Urothelium cell line (cell line): ENCODE measurements at regions not wholly inside any gene's neighbourhood (a gene's known extent, or its start where the extent isn't known, plus 50 kb on each side); places are given as distances from the start of the nearest gene placed in this dataset.

Experiments used
- DNase-seq: peaks from one replicate; pipeline ENCODE4 v3.0.0; 2011; ENCODE audit warnings: low spot score, mixed read lengths
- FAIRE-seq: peaks from 2 replicates; lab custom pipeline; 2011; peaks lifted over from hg19 to GRCh38; lab: Jason Lieb, UNC

DNA sequence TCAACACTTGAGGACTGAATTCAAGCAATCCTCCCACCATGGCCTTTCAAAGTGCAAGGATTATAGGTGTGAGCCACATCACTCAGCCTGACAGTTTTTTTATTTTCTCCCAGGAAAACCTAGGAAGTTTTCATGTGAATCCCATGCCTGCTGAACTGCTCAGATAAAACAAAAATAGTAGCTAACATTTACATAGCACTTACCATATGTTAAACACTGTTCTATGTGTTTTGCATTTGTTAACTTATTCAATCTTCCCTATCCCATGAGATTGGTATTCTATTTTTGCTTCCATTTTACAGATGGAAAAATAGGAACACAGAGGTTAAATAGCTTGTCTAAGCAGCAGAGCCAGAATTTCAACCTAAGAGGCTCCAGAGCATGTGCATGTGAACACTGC lies 157.4 kb upstream of the KCTD1 start:
- FAIRE-seq (no peak), DNase-seq (no peak)

DNA sequence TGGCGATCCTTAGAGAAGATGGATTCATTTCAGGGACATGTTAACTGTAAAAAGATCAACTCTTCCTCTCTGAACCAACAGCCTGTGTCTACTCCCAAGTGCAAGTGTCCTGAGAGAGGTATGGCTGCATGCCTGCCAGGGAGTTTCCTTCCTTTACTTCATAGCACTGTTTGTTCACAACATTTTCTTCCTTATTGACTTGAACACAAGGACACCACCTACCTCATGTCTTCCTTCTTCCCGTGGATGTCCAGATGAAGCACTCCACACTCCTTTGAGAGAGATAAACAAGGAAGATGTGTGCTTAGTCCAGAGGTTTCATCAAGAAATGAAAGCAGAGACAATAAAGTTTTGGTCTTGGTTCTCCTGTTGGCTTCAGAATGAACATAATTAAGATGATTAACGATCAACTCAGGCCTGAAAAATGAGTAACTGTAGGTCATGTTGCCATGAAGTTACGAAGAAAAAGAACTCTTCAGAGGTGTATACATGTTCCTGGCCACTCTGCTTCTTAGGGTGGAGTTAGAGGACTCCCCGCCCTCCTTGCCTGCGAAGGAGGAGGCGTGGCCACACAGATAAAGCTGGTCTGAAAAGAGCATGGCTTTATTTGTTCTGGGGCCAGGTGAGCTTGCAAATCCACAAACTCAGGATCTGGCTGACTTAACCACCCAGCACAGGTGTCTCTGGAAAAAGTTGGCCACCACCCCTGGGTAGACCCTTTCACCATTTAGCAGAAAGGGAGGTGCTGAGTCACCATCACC lies 155.0 kb upstream of the KCTD1 start:
- FAIRE-seq (no peak), DNase-seq (no peak)

DNA sequence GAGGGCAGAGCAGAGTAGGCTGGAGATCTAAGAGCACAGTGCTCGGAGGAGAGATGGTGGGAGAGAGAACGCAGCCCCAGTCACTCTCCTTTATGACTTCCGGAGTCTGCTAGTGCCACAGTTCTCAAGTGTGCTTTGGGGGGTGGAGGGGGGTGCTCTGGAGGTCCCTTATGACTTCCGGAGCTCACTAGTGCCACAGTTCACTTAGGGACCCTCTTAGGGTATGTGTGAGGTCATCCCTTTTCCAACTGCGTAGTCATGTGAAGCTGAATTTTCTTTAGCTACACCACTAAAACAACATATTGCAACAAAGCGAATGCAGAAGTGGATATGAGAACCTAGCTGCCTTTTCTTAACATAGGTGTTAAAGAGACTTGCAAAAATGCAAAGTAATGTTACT lies 153.7 kb upstream of the KCTD1 start:
- no peak for FAIRE-seq
- DNase-seq, result no peak

DNA sequence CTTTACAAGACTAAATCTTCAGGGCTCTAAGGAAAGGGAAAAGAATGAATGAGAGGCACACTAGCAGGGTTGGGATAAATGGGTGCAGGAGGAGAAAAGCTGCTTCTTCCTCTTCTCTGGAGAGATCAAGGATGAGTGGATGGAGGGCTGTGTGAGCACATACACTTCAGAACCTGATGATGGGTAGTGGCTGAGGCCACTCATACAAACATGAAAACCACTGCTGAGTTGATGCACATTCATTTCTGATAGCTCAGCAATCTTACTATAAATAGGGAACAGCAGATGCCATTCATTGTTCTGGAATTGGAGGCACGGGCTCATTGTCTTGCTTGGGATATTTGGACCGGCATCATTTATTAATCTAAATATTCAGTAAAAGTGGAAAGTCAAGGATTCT lies 152.4 kb upstream of the KCTD1 start:
- FAIRE-seq (no peak), DNase-seq (peak; percentile 4)

DNA sequence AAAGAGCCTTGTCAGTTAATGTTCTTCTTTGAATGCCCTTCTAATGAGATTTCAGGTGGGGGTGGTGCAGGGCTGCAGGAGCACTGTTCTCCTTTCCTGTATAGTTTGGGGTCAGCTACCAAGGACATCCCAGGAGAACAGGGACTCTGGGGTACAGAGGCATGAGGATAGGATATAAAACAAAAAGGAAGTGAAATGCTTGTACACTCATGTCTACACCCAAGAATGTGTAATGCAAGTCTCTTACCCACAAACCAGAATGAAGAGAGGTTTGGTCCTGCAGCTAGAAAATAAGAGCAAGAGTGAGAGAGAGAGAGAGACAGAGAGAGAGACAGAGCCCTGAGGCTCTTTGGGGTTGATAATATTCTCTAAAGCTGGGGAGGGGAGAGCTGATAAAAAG lies 151.8 kb upstream of the KCTD1 start:
- DNase-seq, result no peak
- FAIRE-seq, result no peak

DNA sequence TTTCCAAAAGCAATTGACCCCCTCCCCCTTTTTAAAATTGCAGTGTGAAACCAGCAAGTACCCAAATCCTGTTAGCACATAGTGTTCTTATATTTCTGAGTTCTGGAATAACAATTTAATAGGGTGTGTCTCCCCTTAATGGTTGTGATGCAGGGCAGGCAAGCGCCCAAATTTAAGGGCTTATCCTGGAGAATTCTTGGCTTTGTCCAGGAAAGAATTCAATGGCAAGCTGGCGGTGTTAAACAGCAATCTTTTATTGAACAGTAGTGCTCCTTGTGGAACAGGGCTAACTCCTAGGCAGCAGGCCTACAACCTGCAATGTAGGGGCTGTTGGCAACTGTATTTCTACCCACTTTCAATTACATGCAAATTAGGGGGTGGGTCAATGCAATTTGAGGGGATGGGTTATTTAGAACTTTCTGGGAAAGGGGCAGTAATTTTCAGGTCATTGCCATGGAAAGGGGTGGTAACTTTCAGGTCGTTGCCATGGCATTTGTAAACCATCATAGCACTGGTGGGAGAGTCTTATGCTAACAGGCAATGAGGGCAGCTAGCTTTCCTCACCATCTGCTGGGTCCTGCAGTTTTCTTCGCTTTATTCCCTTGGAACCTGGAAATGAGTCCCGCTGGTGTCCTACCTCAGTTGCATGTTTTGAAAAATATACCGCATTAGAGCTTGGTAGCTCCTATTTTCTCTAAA lies 149.0 kb upstream of the KCTD1 start:
- DNase-seq (no peak), FAIRE-seq (no peak)

DNA sequence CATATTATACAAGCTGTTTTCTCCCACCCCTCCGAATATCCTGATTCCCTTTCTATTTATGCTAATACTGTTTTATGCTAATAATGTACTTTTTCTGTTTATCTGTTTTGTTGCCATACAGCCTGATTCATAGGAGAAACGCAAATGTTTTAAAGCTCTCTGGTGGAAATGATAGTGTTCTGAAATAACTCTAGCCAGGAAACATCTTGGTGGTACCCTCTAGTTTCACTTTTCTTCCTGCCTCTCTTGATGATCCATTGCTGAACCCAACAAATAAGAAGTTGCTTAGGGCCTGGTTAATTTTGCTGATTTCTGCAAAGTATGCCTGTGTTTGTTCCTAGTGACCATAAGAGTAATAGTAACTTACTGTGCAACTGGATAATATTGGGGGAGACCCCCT lies 148.4 kb upstream of the KCTD1 start:
- no peak for FAIRE-seq
- no peak for DNase-seq

DNA sequence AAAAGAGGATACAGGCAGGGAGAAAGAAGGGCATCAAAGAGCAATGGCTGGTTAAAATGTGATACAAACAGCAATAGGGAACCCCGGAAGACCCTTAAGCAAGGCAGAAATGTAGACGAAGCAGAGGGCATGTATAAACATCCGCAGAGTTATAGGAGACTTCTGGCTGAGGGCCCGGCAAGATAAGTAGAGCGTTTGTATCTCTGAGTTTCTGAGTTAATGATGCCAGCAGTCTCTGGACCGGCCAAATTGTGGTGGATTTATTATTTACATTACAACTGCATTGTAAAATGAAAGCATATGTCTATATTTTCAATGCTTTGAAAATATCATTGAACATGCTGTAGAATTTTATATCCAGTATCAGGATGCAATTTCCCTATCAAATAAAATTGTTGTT lies 148.0 kb upstream of the KCTD1 start:
- DNase-seq (no peak), FAIRE-seq (no peak)

DNA sequence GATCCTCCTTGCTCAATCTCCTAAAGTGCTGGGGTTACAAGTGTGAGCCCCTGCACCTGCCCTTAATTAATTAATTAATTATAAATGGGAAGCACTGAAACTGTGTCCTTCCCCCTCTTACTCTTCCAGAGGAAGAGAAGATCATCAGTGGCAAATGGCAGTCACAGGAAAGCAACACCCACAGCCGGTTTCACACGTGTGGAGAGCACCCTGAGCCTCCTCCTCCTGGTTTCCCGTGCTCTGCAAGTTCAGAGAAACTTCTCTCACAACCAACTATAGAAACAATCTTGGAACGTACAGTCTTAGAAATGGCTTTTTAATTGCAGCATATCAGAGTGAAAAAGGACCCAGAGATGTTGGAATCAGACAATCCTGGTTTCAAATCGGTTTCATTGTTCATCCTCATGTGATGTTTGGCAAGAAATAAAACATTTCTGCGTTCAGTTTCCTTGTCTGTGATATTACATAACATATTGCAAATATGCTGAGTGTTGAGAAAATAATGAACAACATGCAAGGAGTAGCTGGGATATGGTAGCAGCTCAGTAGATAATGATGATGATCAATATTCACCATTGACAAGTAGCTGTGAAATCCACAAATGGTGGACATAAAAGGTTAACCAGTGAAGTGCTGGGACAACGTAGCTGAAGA lies 141.0 kb upstream of the KCTD1 start:
- FAIRE-seq (no peak), DNase-seq (no peak)

DNA sequence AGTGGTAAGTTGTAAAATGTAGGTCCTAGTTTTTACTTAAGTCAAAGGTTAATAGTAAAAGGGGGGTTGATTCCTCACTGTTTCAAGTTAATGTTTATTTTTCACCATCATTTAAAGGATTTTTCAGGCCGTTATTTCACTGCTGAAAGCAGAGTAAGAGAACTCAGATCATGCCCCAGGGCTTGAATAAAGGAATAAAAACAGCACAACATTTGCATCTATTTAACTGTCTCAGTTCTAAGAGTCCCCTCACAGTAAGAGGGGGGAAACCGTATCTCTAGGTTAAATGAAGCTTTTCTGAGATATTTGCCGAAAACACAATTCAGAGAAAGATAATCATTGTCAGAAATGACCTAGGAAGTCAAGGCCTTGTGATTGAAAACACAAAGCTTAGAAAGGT lies 138.2 kb upstream of the KCTD1 start:
- DNase-seq (no peak), FAIRE-seq (no peak)

DNA sequence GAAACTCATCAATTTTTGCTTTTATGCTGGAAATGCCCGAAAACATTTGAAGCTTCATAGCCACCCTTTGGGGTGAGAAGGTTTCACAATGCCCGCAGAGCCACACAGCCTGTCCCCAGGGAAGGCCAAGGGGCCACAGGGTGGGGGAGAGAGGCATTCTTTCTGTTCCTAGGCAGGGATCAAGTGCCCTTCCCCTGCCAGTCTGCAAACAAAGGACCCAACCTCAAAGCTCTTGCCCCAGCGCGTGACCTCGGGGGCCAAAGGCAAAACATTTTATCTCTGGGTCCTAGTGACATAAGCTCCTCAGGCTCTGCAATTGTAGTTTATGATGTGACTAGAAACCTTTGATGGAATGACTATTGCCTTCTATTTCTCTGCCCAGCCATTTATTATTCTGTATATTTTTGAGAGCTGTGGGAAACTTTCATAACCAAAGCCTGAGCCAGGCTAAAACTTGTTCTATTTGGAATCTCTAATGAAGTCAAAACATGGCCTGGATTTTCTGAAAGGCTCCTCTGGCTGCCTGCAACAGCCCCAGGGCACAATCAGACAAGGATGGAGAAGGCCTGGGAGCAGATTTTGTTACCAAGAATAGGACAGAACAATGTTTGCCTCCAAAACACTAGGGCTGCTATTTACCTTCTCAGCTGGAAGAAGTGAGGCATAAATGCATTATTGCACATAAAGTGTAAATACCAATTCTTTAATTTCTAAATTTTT lies 137.2 kb upstream of the KCTD1 start:
- FAIRE-seq (no peak), DNase-seq (no peak)

DNA sequence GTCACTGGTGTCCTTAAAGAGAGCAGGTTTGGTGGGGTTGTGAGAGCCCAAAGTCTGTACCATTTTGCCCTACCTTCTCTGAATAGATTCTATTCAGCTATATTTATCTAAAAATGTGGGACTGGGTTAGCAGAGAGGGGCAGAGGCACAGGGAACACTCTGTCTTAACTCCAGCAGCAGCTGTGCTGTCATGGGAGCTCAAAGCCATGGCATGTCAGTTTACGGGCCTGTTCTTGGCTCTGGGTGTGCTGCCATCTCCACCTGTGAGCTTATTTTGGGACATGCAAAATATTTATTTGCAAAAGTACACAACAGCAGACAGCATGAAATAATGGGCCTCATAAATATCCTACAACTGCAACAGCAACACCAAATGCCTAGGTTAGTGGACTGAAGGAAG lies 129.6 kb upstream of the KCTD1 start:
- DNase-seq (no peak), FAIRE-seq (no peak)

DNA sequence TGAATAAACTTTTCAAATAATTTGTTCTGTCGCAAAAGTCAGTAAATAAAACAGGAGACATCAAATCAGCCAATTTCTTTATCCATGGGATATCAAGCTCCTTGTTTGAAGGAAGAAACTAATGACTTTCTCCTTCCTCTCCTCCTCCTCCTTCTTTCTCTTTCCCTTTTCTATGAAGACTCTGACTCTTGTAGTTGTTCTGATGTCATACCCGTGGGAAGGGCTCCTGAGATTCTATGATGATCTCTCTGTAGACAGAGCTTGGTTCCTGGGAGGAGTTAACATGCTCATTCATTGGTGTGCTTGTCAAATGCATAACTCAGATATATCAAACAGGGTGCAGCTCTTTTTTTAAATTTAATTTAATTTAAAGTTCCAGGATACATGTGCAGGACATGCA lies 118.7 kb upstream of the KCTD1 start:
- FAIRE-seq (no peak), DNase-seq (no peak)

DNA sequence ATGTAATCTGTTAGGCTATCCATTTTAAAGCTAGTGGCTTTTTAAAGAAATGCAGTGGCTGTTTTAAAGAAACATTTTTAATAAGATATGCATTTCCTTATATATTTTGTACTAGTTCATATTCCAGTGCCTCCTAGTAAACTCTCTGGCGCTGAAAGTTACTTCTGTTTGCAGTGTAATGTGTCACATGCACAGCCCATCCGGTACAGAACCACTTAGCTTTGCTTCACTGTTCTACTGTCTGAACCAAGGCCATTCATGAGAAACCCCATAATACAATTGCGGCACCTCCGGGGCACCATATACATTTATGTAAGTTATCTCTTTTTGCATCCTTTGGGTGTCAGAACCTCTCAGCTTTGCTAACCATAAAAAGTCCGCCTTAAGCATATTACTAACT lies 114.6 kb upstream of the KCTD1 start:
- DNase-seq (no peak), FAIRE-seq (no peak)

DNA sequence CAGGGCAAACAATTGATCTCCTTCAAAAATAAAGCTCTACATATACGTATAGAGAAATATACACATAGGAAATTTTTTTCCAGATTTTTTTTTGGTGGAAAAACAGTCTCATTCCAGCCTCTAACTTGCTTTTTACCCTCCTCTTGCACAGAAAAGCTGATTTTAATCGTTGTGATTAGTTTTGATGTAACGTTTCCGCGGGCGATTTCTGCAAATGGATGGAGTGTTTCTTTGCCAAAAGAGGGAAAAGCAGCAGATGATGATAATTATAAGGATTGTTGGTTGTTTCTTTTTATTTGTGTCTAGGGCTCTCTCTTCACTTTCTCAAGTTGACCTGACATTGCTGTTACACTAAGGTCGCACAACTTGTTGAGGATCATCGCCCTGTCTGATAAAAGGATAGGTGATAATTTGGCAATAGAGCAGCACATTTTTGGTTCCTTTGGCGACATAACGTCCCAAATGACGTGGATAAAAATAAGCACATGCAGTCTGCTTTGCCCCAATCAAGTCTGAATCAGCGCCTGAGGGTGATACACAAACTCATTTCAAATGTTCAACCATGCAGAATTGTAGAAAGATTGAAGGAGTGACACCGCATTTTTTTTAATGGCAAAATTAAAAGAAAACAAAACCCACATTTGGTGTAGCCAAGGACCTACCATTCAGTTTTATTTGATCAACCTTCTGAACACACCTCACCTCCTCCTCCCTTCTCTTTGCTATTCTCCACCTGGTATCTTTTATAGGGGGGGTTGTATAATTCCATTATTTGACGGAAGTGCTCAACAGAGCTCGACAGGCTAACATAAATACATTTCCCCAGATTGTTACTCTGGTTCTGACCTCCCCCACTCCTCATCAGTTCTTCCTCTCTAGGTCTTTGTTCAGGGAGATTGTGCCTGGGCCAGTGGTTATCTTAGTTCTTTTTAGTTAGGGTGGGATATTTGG lies 109.6 kb upstream of the KCTD1 start:
- FAIRE-seq, result no peak
- no peak for DNase-seq

DNA sequence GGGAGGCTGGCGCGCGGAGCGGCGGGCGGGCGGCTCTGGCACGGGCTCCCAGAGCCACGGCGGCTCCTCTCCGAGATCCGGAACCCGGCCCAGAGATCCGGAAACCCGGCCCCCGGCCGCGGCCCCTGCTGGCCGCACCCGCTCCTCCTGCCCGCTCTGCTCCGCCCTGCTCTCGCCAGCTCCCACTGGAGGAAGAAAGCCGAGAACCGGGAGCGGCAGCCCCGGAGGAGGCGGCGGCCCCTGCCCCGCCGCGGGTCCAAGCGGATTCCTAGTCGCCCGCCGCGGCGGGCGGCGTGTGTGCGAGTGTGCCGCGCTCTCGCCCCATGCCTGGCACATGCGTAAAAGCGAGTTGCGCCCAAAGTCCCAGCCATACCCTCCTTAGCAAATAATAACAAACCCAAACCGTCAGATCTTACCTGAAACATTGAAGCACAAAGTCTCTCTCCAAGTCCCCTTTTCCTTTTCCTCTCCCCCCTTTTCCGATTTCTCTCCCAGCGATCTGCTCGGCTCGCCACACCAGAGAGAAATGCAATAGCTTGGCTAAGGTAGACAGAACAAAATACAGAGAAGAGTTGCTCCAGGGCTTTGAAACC lies 108.7 kb upstream of the KCTD1 start:
- peak; percentile 49 for DNase-seq
- FAIRE-seq, result no peak

DNA sequence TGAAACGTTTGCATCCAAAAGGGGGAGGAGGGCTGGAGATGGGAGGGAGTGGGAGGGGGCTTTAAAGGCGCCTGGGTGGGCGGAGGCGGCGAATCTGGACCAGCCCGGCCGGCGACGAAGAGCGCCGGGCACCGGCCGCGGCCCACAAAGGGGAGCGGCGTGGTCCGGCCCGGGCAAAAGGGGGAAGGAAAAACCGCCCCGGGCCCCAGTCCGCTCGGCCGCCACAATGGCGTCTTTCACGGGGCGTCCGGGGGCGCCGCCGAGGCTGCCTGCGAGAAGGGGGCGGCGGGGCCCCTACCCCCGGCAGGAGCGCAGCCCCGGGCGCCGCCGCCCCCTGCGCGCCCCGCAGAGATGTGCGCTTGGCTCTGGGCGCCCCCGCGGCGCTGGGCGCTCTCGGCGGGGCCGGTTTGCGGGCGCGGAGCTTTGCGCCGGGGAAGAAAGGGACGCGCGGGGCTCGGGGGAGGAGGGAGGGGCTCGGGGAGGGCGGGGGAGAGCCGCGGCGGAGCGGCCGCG lies 108.1 kb upstream of the KCTD1 start:
- FAIRE-seq (no peak), DNase-seq (no peak)

DNA sequence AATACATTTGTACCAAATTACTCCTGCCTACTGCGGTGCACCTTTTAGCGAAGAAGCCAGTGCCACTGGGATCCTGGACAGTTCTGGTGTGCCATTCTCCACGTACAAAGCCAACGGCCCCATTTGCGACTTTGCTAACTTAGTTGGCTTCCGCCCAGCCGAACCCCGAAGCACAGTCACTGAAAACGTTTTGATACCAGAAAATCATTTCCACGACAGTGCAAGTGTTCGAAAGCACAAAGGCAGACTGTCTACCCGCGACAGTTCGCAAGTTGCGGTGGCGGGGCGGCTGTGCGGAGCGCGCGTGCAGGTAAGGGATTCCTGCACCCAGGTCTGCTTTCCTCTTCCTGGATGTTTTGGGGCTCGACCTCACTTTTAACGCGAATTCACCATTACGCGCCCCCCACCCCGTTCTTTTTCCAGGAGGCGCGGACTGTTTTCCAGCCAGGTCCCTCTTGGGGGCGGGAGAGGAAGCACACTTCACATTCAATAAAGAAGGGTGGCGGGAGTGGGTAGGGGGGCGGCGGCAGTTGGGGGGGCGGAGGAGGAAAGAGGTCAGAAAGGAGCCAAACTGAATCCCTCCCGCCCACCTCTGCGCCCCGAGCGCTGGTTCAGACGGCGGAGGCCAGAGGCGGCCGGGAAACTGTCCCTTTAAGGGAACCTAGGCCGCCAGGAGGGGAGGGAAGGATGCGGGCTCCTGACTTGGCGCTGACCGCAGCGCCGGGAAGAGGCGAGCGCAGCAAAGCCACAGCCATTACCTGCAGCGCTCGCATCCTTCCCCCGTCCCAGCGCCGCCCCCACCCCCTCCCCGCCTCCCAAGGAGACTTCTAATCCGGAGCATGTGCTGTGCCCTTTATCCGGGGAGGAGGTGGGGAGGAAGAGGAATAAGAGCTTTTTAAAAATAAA lies 107.4 kb upstream of the KCTD1 start:
- peak; percentile 40 for DNase-seq

More for the DNA sequence above, 107.4 kb upstream of the KCTD1 start:
- FAIRE-seq, result no peak
